ENCODE measurements at regions not wholly inside any gene's neighbourhood (a gene's known extent, or its start where the extent isn't known, plus 50 kb on each side); places are given as distances from the start of the nearest gene placed in this dataset.
A peak's percentile ranks its signal among the peaks of the same experiment; 100 is the strongest.
"Not testable (repeated sequence)": the region's sequence is repeated elsewhere in the genome, so short reads cannot be mapped to it uniquely, and the experiment has no call there.

DNA sequence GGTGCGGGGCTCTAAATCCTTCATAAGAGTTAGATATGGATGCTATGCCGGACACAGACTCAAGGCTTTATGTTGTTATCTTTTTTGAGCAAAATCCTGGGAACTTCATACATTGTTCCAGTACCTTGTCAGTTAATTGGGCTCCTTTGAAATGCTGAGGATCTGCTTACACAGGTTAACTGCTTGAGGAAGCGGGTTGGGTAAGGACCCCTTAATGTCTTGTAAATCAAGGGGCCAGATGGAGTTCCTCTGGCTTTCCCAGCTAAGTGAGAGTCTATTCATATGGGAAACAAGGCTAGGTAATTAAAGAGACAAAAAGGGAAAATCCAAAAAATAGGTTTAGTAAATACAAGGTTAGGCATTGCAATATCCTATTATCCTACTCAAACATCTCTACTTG is 141.5 kb downstream of the OR2B2 start:
- no peak for DNase-seq

DNA sequence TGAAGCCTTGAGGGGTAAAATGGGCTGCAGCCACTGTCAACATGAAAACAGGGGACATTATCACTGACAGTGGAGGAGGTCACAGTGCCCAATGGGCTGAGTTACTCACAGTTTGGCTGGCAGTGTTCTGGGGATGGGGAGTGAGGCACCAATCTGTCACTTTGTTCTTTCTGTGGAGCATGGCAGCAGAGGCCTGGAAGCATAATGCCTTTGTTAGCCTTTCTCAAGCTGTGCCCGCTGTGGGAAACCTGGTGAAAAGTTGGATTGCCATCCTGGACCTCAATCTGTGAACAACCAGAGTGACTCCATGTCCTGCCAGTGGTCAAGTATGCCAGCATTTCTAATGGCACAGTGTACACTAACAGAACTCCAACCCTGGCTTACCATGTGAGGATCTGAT is 143.6 kb downstream of the OR2B2 start:
- no peak for DNase-seq

DNA sequence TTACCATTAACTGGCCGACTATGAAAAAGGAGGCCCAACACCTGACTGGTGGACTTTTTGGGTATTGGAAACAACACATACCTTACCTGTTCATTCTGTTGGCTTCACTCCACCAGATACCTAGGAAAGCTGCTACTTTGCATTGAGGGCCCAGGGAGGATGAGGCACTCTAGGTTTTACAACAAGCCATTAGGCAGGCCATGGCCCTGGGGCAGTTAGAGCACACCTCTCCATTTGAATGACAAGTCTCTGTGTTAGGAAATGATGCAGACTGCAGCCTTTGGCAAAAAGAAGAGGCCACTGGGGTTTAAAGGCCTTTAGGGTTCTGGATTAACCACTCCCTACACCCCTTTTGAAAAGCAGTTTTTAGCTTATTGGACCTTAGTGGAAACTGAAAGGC is 144.3 kb downstream of the OR2B2 start:
- no peak for DNase-seq

DNA sequence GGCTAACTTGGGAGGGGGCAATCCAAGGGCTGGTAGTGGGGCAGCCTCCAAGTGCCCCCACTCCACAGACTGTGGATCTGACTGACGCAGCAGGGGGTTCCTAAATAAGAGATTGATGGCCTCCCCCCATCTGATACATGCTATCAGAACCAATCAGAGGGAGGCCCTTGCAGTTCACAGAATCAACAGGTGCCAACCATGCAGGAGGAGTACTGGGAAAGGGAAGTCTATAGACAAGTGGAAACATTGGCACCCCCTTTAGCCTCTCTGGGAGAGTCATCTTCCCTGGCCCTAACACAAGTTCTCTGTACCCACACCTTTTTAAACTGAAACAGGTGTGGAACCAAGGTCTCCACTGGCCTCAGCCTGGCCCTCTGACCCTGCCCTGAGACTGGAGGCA is 145.8 kb downstream of the OR2B2 start:
- DNase-seq, result no peak

- no peak for DNase-seq
Measured at GRCh38 chr6:27765028-27765590, 147.1 kb downstream of the OR2B2 start.

DNA sequence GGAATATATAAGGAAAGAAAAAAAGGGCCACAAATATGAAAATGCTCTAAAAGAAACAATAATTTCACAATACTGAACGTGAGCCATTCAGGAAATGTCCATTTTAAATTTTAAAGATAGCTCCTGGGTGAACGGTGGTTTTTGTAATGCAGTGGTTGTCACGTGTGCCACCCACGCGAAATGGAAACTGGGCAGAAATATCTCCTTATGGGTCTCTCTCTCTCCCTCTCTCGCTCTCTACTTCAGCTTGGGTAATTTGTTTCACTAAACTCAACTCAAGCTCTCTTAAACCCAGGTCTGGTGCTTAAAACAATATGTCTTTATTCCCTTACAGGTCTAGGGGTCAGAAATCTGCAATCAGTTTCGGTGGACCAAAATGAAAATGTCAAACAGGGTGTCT is 150.8 kb downstream of the OR2B2 start:
- DNase-seq, result no peak

GRCh38 chr6:27760464-27760863 is 151.7 kb downstream of the OR2B2 start:
- DNase-seq, result no peak

DNA sequence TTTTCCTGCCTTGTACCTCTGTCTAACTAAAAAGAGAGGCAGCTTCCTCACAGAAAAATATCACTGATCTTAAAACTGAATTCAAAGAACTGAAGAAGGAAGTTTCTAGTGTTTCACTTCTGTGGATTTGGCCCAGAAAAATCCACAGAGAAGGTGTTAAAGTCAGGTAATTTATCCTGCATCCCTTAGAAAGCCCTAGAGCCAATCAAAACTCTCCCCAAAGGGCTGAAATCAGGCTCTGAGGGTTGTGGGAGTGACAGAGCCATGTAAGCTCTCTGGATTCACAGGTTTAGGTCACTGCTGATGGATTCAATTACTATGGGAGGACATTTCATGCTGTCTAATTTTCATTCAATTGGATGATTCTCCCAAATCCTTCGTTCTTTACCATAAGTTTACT is 152.3 kb downstream of the OR2B2 start:
- DNase-seq, result no peak

DNA sequence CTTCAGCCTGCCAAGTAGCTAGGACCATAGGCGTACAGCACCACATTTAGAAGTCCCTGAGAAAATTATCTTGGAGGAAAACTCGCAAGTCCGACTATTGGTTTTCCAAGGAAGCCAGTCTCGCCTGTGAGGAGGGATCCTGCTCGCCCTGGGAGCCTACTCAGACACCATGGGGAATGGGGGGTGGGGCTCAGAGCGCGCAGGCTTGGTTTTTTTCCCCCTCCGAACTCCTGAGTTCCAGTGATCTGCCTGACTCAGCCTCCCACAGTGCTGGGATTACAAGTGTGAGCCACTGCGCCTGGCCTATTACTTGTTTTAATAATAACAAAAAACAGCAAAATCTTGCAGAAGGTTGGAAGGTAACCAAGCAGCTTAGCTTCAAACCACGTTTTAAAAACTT is 153.7 kb downstream of the OR2B2 start:
- DNase-seq, result no peak

- no peak for DNase-seq
Measured at GRCh38 chr6:27757307-27757706, 154.9 kb downstream of the OR2B2 start.

DNA sequence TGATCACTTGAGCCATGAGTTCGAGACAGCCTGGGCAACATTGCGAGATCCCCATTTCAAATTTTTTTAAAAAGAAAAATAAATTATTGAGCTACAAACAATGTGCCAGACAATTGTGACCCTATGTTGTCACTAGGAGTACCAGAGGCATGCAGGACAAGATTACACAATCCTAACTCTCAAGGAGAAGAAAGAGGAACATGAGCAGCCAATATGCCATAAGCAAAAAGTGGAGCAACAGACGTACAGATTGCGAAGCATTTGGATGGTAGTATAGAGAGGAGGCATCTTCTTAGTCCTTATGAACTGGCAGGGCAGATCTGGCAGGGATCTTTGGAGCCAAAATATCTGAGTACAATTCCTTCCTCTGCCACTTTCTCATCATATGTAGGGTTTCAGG is 156.4 kb downstream of the OR2B2 start:
- DNase-seq, result no peak

- no peak for DNase-seq
Measured at GRCh38 chr6:27754408-27754782, 157.8 kb downstream of the OR2B2 start.

DNA sequence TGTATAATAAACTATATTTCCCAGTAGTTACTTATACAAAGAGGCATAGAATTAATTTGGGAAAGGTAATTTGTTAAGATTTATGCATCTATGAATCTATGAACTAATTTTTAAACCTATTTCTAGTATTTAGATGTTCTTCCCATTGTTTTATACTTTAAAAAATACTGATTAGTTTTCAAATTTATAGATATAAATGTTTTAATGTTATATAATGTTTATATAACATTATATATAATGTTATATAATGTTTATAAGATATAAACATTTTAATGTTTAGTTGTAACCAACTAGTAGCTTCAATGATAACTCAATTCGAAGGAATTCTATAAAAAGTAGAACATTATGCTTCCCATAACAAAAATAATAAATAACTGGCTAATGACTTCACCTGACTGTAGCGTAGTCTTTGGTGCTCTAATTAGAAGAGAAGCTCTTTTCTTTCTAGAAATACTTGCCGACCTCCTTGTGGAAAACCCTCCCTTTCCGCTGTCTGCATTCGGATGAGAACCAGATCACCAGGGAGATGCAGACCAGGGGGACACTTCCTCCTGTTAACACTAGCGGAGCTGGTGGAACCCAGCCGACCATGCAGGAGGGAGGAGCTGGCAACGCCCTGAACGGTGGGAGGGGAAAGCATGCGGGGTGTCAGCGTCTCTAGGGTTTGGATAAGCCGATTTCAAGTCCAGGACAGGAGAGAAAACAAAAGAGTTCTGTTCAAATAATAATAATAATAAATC is 158.4 kb downstream of the OR2B2 start:
- DNase-seq, result peak; percentile 79

DNA sequence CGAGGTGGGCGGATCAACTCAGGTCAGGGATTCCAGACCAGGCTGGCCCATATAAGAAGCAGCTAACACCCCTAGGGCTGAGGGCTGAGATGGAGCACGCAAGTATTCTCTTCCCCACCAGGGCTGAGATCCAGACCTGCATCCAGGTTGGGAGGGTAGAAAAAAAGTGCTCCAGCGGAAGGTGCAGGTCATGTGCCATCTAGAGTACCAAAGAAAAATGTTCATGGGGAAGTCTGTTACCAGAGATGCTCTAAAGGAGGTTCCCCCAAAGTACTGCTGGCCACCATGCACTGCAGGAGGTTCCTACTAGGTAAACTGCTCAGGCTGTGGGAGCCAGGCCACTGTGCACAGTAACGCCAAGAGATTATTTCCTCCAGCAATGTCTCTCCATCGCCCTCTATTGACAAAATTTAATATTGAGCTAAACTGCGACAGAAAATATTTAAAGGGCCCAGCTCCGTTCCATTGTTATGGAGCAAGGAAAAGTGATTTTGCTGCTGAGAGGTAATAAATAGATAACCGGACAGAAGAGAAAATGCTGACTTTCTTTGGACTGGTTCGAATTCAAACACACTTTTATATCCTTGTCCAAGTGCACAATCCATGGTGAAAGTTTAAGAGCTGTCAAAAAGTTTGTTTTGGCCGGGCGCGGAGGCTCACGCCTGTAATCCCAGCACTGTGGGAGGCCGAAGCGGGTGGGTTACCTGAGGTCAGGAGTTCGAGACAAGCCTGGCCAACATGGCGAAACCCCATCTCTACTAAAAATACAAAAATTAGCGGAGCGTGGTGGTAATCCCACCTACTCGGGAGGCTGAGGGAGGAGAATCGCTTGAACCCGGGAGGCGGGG is 159.9 kb downstream of the OR2B2 start:
- DNase-seq, result peak; percentile 77

GRCh38 chr6:27748661-27749060 is 163.5 kb downstream of the OR2B2 start:
- no peak for DNase-seq

- no peak for DNase-seq
Measured at GRCh38 chr6:27747637-27748036, 164.6 kb downstream of the OR2B2 start.

DNA sequence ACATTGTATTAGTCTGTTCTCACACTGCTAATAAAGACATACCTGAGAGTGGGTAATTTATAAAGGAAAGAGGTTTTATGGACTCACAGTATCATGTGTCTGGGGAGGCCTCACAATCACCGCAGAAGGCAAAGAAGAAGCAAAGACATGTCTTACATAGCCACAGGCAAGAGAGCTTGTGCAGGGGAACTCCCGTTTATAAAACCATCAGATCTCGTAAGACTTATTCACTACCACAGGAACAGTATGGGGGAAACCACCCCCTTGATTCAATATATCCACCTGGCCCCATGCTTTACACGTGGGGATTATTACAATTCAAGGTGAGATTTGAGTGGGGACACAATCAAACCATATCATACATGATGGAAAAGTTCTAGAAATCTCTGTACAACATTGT is 165.3 kb downstream of the OR2B2 start:
- not testable (repeated sequence) for DNase-seq

DNA sequence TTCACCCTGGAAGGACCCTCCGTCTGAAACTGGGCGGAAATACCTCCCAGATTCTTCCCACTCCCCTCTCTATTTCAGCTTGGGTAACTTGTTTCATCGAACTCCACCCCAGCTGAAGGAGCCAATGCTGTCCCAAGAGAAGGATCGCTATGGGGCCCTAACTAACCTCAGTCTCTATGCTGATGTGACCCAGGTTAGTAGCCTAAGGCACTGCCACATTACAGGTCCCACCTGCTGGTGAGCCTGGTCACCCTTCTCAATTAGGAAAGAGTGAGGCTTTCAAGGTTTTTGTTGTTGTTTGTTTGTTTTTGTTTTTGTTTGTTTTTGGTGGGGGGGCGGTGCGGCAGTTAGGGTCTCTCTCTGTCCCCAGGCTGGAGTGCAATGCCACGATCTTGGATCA is 168.4 kb downstream of the OR2B2 start:
- no peak for DNase-seq

DNA sequence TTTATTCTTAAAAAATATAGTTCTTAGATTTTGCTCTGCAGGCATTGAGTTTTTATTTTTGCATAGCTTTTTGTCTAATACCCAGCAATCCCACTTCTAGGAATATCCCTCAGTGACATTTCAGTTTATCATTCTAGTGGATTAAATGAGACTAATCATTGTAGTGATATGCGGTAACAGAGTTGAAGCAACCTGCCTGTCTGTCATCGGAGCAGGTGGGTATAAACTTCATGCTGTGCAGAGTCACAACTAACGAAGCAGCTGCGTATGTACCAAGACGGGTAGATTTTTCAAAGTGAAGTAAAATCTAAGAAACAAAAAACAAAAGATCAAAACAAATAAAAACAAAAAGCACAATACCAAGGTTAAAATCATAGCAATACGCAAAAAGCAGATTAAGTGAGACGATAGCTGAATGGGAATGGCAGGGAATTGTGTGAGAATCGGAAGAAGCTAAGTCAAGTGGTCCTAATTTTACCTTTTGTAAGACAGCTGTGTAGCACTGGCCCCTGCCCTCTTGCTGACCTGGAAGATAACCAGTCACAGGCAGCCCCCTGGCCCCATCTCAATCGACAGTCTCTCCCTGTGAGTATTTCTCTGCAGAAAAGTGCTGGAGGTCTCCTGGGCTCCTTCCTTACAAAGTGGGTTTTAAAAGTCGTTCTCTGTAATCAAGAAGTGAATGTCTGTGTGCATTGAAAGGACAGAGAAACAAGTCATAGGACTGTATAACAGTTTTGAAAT is 169.2 kb downstream of the OR2B2 start:
- no peak for DNase-seq

GRCh38 chr6:27739902-27740301 is 172.3 kb downstream of the OR2B2 start:
- DNase-seq, result not testable (repeated sequence)

GRCh38 chr6:27736686-27737085 is 175.5 kb downstream of the OR2B2 start:
- DNase-seq, result no peak

GRCh38 chr6:27728442-27728841 is 183.8 kb downstream of the OR2B2 start:
- DNase-seq, result no peak

DNA sequence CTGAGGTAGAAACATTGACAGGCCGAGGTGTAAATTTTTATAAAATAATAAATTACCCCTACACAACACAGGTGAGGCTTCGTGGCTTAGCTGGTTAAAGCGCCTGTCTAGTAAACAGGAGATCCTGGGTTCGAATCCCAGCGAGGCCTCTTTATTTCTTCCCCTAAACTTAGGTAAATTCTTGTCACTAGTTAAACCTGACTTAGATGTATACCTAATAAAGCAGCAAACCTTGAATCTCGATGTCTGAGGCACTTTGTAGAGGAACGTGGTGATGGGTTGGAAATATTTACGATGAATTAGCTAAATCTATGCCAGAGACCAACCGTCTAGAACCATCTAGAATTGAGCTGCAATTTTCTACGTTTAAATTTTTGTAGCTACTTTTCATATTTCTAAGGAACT is 185.6 kb downstream of the OR2B2 start:
- no peak for DNase-seq
